PFSK-1 (cell line): ENCODE measurements at regions not wholly inside any gene's neighbourhood (a gene's known extent, or its start where the extent isn't known, plus 50 kb on each side); places are given as distances from the start of the nearest gene placed in this dataset.

ENCODE experiments used
- FOXP2 ChIP-seq: optimal IDR thresholded peaks from 2 replicates; pipeline ENCODE3; 2011; ENCODE audit warnings: borderline replicate concordance, control low read depth, inconsistent platforms; ENCODE audit not compliant: insufficient read depth; ENCODE audit errors: extremely low read length, extremely low read depth
- POLR2AphosphoS5 ChIP-seq: IDR thresholded peaks from 2 replicates; pipeline ENCODE4 v1.6.1; 2012; ENCODE audit warnings: low read depth, mild to moderate bottlenecking, control low read depth, low read length, moderate library complexity
- SIN3A ChIP-seq: IDR thresholded peaks from 2 replicates; pipeline ENCODE4 v1.6.1; 2012; ENCODE audit warnings: mild to moderate bottlenecking, low read length, moderate library complexity, borderline replicate concordance; ENCODE audit not compliant: insufficient read depth
- TAF1 ChIP-seq: IDR thresholded peaks from 2 replicates; pipeline ENCODE4 v1.6.1; 2012; ENCODE audit warnings: low read length, control low read depth, borderline replicate concordance; ENCODE audit not compliant: insufficient read depth
- TF ChIP-seq, protein P1 (sequence below), 2 experiments: IDR thresholded peaks; 2 replicates each; pipeline versions ENCODE4 v1.6.1 to v1.8.0; 2011 to 2012; ENCODE audit warnings: low read depth in 2 of 2, low read length in 2 of 2, control low read depth in 1 of 2, inconsistent platforms in 1 of 2, mild to moderate bottlenecking in 1 of 2, moderate library complexity in 1 of 2; ENCODE audit not compliant: insufficient read depth in 1 of 2

- TF ChIP-seq, protein P1, sequence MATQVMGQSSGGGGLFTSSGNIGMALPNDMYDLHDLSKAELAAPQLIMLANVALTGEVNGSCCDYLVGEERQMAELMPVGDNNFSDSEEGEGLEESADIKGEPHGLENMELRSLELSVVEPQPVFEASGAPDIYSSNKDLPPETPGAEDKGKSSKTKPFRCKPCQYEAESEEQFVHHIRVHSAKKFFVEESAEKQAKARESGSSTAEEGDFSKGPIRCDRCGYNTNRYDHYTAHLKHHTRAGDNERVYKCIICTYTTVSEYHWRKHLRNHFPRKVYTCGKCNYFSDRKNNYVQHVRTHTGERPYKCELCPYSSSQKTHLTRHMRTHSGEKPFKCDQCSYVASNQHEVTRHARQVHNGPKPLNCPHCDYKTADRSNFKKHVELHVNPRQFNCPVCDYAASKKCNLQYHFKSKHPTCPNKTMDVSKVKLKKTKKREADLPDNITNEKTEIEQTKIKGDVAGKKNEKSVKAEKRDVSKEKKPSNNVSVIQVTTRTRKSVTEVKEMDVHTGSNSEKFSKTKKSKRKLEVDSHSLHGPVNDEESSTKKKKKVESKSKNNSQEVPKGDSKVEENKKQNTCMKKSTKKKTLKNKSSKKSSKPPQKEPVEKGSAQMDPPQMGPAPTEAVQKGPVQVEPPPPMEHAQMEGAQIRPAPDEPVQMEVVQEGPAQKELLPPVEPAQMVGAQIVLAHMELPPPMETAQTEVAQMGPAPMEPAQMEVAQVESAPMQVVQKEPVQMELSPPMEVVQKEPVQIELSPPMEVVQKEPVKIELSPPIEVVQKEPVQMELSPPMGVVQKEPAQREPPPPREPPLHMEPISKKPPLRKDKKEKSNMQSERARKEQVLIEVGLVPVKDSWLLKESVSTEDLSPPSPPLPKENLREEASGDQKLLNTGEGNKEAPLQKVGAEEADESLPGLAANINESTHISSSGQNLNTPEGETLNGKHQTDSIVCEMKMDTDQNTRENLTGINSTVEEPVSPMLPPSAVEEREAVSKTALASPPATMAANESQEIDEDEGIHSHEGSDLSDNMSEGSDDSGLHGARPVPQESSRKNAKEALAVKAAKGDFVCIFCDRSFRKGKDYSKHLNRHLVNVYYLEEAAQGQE (IDR thresholded peaks at IDR 0.05; ENCODE audit: insufficient read depth in 1 of 2, low read depth in 2 of 2, low read length in 2 of 2) = no peak
- TF ChIP-seq POLR2AphosphoS5 = no peak
- TF ChIP-seq SIN3A = no peak
- no peak for TF ChIP-seq FOXP2
- TF ChIP-seq TAF1 = no peak
Observed at GRCh38 chr21:15140321-15141019, 75.7 kb upstream of the NRIP1 start.

- TF ChIP-seq POLR2AphosphoS5 (no peak), SIN3A (no peak), TAF1 (no peak), FOXP2 (no peak)
- TF ChIP-seq, protein P1 (IDR thresholded peaks at IDR 0.05; ENCODE audit: insufficient read depth in 1 of 2, low read depth in 2 of 2, low read length in 2 of 2) = no peak
Observed at GRCh38 chr21:15141261-15141970, 76.6 kb upstream of the NRIP1 start.

- no peak for TF ChIP-seq FOXP2
- TF ChIP-seq TAF1 = no peak
- TF ChIP-seq SIN3A = no peak
- TF ChIP-seq POLR2AphosphoS5 = no peak
- TF ChIP-seq, protein P1 (IDR thresholded peaks at IDR 0.05; ENCODE audit: insufficient read depth in 1 of 2, low read depth in 2 of 2, low read length in 2 of 2) = no peak
Observed at GRCh38 chr21:15144026-15144425, 79.2 kb upstream of the NRIP1 start.

DNA sequence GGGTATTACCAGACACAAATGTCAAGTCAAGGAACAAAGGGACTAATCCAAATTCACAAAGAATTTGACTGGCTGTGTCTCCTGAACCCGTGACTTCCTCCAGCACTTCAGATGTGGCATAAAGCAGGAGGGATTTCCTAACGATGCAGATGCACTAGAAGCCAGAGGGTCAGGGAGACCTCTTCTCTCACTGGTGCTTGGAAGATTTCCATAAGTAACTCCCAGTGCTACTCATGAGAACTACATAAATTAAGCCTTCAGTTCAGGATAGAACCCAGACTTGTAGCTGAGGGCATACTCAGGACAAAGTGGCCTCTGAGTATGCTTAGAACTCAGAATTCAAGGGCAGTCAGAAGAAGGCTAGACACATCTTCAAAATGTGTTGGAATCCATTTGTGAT is 83.6 kb upstream of the NRIP1 start:
- TF ChIP-seq SIN3A = no peak
- no peak for TF ChIP-seq TAF1
- TF ChIP-seq POLR2AphosphoS5 = no peak
- TF ChIP-seq, protein P1 (IDR thresholded peaks at IDR 0.05; ENCODE audit: insufficient read depth in 1 of 2, low read depth in 2 of 2, low read length in 2 of 2) = no peak
- no peak for TF ChIP-seq FOXP2
